Activated effector memory CD4-positive, alpha-beta T cell treated with anti-CD3 and anti-CD28 coated beads, Interleukin-2, amount 50 U/mL, for 16 hours (primary cell): ENCODE measurements at regions not wholly inside any gene's neighbourhood (a gene's known extent, or its start where the extent isn't known, plus 50 kb on each side); places are given as distances from the start of the nearest gene placed in this dataset.
"Not testable (repeated sequence)": the region's sequence is repeated elsewhere in the genome, so short reads cannot be mapped to it uniquely, and the experiment has no call there.

Experiments
- DNase-seq: peaks from one replicate; pipeline ENCODE4 v3.0.0-alpha.2; 2020

- not testable (repeated sequence) for DNase-seq
Measured at GRCh38 chr1:120668187-120668586, 55.6 kb upstream of the NBPF26 start.
